NB4 (cell line): ENCODE measurements at regions not wholly inside any gene's neighbourhood (a gene's known extent, or its start where the extent isn't known, plus 50 kb on each side); places are given as distances from the start of the nearest gene placed in this dataset.

ENCODE experiments used
- POLR2A ChIP-seq: IDR thresholded peaks from 2 replicates; pipeline ENCODE4 v1.6.1; 2011; ENCODE audit warnings: mild to moderate bottlenecking; ENCODE audit not compliant: insufficient read length; ENCODE audit errors: extremely low read depth
- TF ChIP-seq, protein P1 (sequence below): IDR thresholded peaks from one replicate; pipeline ENCODE4 v1.5.1; 2012; ENCODE audit warnings: low read depth, low read length

DNA sequence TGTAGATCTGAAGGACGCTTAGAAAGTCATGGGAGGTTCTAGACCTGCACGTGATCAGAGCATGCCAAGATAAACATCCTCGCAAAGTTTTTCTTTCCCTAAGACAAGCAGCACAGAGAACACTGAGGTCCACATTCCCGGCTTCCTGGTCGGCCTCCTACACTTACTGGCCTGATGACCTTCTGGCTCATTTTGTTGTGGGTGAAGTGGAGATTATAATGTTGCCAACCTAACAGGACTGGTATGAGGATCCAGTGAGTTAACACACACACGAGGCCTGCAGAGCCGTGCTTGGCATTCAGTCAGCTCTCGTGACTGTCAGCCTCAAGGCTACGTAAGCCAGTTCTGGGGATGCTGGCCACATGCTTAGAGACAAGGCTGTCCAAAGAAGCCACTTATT, 186.0 kb downstream of the TENT4A start:
- TF ChIP-seq, protein P1, sequence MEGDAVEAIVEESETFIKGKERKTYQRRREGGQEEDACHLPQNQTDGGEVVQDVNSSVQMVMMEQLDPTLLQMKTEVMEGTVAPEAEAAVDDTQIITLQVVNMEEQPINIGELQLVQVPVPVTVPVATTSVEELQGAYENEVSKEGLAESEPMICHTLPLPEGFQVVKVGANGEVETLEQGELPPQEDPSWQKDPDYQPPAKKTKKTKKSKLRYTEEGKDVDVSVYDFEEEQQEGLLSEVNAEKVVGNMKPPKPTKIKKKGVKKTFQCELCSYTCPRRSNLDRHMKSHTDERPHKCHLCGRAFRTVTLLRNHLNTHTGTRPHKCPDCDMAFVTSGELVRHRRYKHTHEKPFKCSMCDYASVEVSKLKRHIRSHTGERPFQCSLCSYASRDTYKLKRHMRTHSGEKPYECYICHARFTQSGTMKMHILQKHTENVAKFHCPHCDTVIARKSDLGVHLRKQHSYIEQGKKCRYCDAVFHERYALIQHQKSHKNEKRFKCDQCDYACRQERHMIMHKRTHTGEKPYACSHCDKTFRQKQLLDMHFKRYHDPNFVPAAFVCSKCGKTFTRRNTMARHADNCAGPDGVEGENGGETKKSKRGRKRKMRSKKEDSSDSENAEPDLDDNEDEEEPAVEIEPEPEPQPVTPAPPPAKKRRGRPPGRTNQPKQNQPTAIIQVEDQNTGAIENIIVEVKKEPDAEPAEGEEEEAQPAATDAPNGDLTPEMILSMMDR = no peak
- no peak for TF ChIP-seq POLR2A
